HEK293 (cell line): ENCODE measurements at regions not wholly inside any gene's neighbourhood (a gene's known extent, or its start where the extent isn't known, plus 50 kb on each side); places are given as distances from the start of the nearest gene placed in this dataset.

ENCODE experiments used
- REPIN1 ChIP-seq: fragments of 450-650 bp; formaldehyde crosslinking; IDR thresholded peaks from 2 replicates; pipeline ENCODE4 v1.5.1; 2017; ENCODE audit warnings: missing biosample characterization, missing genetic modification characterization, low read depth
- TCF7L2 ChIP-seq: IDR thresholded peaks from 2 replicates; pipeline ENCODE4 v1.6.1; 2011; ENCODE audit warnings: low read depth, mild to moderate bottlenecking, inconsistent platforms, low read length, moderate library complexity, borderline replicate concordance
- ZNF174 ChIP-seq: fragments of 450-650 bp; formaldehyde crosslinking; IDR thresholded peaks from 2 replicates; pipeline ENCODE4 v1.5.0; 2017; ENCODE audit warnings: missing biosample characterization, mild to moderate bottlenecking, missing genetic modification characterization
- ZNF2 ChIP-seq: fragments of 450-650 bp; formaldehyde crosslinking; IDR thresholded peaks from 2 replicates; pipeline ENCODE4 v1.5.1; 2016; ENCODE audit warnings: missing biosample characterization, missing genetic modification characterization
- ZNF423 ChIP-seq: fragments of 450-650 bp; formaldehyde crosslinking; IDR thresholded peaks from 2 replicates; pipeline ENCODE4 v1.5.1; 2016; ENCODE audit warnings: missing biosample characterization, missing genetic modification characterization
- TF ChIP-seq, protein P1 (sequence below): fragments of 450-650 bp; formaldehyde crosslinking; IDR thresholded peaks from 2 replicates; pipeline ENCODE4 v1.5.1; 2016; ENCODE audit warnings: missing biosample characterization, missing genetic modification characterization
- TF ChIP-seq, protein P2 (sequence below): fragments of 450-650 bp; IDR thresholded peaks from 2 replicates; pipeline ENCODE4 v1.5.1; 2018; ENCODE audit warnings: missing biosample characterization, missing genetic modification characterization

DNA sequence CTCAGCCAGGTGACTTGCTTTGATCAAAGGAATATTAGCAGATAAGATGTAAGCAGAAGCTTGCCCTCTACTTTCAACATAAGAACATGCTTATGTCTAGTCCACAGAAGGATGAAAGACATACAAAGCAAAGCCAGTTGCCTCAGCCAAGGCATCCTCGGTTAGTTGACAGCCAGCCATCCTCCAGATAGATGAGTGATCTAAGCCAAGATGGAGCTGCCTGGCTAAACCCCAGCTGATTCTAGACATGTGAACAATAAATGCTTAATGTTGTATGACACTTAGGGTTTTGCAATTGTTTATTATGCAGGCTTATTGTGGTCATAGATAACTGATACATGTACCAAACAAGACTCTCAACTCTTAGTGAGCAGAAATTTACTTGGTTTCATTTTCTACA, 157.6 kb upstream of the TMTC2 start:
- TF ChIP-seq, protein P1, sequence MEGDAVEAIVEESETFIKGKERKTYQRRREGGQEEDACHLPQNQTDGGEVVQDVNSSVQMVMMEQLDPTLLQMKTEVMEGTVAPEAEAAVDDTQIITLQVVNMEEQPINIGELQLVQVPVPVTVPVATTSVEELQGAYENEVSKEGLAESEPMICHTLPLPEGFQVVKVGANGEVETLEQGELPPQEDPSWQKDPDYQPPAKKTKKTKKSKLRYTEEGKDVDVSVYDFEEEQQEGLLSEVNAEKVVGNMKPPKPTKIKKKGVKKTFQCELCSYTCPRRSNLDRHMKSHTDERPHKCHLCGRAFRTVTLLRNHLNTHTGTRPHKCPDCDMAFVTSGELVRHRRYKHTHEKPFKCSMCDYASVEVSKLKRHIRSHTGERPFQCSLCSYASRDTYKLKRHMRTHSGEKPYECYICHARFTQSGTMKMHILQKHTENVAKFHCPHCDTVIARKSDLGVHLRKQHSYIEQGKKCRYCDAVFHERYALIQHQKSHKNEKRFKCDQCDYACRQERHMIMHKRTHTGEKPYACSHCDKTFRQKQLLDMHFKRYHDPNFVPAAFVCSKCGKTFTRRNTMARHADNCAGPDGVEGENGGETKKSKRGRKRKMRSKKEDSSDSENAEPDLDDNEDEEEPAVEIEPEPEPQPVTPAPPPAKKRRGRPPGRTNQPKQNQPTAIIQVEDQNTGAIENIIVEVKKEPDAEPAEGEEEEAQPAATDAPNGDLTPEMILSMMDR, result no peak
- TF ChIP-seq TCF7L2 (no peak), ZNF2 (tag by site-specific recombination) (no peak), REPIN1 (tag by site-specific recombination) (no peak), ZNF423 (no peak), ZNF174 (tag by site-specific recombination) (no peak)
- TF ChIP-seq, protein P2, sequence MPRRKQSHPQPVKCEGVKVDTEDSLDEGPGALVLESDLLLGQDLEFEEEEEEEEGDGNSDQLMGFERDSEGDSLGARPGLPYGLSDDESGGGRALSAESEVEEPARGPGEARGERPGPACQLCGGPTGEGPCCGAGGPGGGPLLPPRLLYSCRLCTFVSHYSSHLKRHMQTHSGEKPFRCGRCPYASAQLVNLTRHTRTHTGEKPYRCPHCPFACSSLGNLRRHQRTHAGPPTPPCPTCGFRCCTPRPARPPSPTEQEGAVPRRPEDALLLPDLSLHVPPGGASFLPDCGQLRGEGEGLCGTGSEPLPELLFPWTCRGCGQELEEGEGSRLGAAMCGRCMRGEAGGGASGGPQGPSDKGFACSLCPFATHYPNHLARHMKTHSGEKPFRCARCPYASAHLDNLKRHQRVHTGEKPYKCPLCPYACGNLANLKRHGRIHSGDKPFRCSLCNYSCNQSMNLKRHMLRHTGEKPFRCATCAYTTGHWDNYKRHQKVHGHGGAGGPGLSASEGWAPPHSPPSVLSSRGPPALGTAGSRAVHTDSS (tag by site-specific recombination), result no peak
